ENCODE measurements at regions not wholly inside any gene's neighbourhood (a gene's known extent, or its start where the extent isn't known, plus 50 kb on each side); places are given as distances from the start of the nearest gene placed in this dataset.
A peak's percentile ranks its signal among the peaks of the same experiment; 100 is the strongest.

DNA sequence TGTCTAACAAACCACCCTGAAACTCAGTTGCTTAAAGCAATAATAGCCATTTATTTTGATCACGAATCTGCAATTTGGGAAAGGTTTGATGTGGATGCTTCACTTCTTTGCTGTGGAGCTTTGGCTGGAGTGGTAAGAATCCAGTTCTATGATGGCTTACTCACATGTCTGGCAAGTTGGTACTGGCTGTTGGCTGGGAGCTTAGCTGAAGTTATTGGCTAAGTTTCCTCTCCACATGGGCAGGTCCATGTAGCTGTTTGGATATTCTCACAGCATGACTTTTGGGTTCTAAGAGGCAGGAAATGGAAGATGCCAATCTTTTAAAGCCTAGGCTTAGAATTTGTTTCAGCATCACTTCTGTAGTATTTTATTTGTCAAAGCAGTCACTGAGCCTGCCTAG lies 277.6 kb upstream of the NRP1 start:
- H3K4me3 ChIP-seq (ENCODE audit: low read length), result peak overlapping the region; percentile 41
- TF ChIP-seq, protein P1, sequence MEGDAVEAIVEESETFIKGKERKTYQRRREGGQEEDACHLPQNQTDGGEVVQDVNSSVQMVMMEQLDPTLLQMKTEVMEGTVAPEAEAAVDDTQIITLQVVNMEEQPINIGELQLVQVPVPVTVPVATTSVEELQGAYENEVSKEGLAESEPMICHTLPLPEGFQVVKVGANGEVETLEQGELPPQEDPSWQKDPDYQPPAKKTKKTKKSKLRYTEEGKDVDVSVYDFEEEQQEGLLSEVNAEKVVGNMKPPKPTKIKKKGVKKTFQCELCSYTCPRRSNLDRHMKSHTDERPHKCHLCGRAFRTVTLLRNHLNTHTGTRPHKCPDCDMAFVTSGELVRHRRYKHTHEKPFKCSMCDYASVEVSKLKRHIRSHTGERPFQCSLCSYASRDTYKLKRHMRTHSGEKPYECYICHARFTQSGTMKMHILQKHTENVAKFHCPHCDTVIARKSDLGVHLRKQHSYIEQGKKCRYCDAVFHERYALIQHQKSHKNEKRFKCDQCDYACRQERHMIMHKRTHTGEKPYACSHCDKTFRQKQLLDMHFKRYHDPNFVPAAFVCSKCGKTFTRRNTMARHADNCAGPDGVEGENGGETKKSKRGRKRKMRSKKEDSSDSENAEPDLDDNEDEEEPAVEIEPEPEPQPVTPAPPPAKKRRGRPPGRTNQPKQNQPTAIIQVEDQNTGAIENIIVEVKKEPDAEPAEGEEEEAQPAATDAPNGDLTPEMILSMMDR (conservative IDR thresholded peaks at IDR 0.05; ENCODE audit: low read length), result no peak
- peak; percentile 81 for DNase-seq (ENCODE audit: low read depth)

GRCh38 chr10:33611423-33611822 lies 277.0 kb upstream of the NRP1 start:
- TF ChIP-seq, protein P1 (conservative IDR thresholded peaks at IDR 0.05; ENCODE audit: low read length), result no peak
- DNase-seq (ENCODE audit: low read depth), result no peak

GRCh38 chr10:33609546-33609945 lies 275.1 kb upstream of the NRP1 start:
- TF ChIP-seq, protein P1 (conservative IDR thresholded peaks at IDR 0.05; ENCODE audit: low read length), result no peak
- H3K4me3 ChIP-seq (ENCODE audit: low read length), result no peak overlapping the region
- DNase-seq (ENCODE audit: low read depth), result no peak

More at GRCh38 chr10:33611423-33611822, 277.0 kb upstream of the NRP1 start:
- H3K4me3 ChIP-seq (ENCODE audit: low read length), result no peak overlapping the region

DNA sequence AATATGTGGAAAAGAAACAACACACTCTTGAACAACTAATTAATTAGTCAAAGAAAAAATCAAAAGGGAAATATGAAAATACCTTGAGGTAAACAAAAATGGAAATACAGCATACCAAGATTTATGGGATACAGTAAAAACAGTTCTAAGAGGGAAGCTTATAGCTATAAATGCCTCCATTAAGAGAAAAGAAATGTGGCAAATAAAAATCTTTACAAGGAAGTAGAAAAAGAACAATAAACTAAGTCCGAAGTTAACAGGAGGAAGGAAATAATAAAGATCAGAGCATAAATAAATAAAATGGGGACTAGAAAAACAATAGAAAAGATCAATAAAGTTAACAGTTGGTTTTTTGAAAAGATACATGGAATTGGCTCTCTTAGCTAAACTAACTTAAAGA lies 267.8 kb upstream of the NRP1 start:
- DNase-seq (ENCODE audit: low read depth), result no peak
- TF ChIP-seq, protein P1 (conservative IDR thresholded peaks at IDR 0.05; ENCODE audit: low read length), result no peak
- no peak overlapping the region for H3K4me3 ChIP-seq (ENCODE audit: low read length)

DNA sequence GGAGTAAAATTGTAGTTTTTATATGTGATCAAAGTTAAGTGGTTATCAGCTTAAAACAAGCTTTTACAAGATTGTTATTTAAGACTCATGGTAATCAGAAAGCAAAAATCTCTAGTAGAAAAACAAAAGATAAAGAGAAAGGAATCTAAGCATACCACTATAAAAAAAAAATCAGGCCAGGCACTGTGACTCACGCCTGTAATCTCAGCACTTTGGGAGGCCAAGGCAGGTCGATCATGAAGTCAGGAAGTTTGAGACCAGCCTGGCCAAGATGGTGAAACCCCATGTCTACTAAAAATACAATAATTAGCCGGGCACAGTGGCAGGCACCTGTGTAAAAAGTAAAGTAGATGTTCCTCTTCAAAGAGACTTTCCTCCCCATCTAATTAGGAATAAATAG lies 265.9 kb upstream of the NRP1 start:
- no peak overlapping the region for H3K4me3 ChIP-seq (ENCODE audit: low read length)
- DNase-seq (ENCODE audit: low read depth), result no peak
- TF ChIP-seq, protein P1 (conservative IDR thresholded peaks at IDR 0.05; ENCODE audit: low read length), result no peak

GRCh38 chr10:33596422-33596821 lies 262.0 kb upstream of the NRP1 start:
- TF ChIP-seq, protein P1 (conservative IDR thresholded peaks at IDR 0.05; ENCODE audit: low read length), result no peak
- no peak overlapping the region for H3K4me3 ChIP-seq (ENCODE audit: low read length)
- DNase-seq (ENCODE audit: low read depth), result no peak

GRCh38 chr10:33594475-33594874 lies 260.0 kb upstream of the NRP1 start:
- H3K4me3 ChIP-seq (ENCODE audit: low read length), result no peak overlapping the region
- DNase-seq (ENCODE audit: low read depth), result no peak
- TF ChIP-seq, protein P1 (conservative IDR thresholded peaks at IDR 0.05; ENCODE audit: low read length), result no peak
